IMR-90 (cell line): ENCODE measurements at regions not wholly inside any gene's neighbourhood (a gene's known extent, or its start where the extent isn't known, plus 50 kb on each side); places are given as distances from the start of the nearest gene placed in this dataset.

Experiments
- ATAC-seq: fragments of 200-7000 bp; cut with Tn5 transposase; 2 replicates; pipeline ENCODE4 v1.9.1; 2020; ENCODE audit warnings: low read depth, mild to moderate bottlenecking, moderate library complexity
- BruUV-seq: library from RNA; stranded (reverse); fragments of 400-500 nt; replicated peaks from 2 replicates; lab custom pipeline; 2021; lab: Mats Ljungman, UMichigan
- CTCF ChIA-PET: fragments of 300-600 bp; formaldehyde crosslinking; extraction: SDS; loops from one replicate; lab custom pipeline; 2021; ENCODE audit warnings: antibody characterized with exemption; lab: Yijun Ruan, JAX
- POLR2A ChIA-PET: fragments of 300-600 bp; sonication (Branson Sonifier 250); formaldehyde crosslinking; loops from one replicate; lab custom pipeline; 2022; ENCODE audit warnings: antibody characterized with exemption; ENCODE audit not compliant: unreplicated experiment; lab: Charles Lee
- DNase-seq: peaks from one replicate; pipeline ENCODE4 v3.0.0; 2013
- H2AFZ ChIP-seq: replicated peaks from 2 replicates; pipeline ENCODE3; 2013; ENCODE audit warnings: low read length, mild to moderate bottlenecking; ENCODE audit not compliant: poor library complexity
- H2AK5ac ChIP-seq: 2 replicates; pipeline ENCODE4 v1.6.1; 2013; ENCODE audit warnings: low read depth, low read length, inconsistent platforms
- H2AK9ac ChIP-seq: replicated peaks from 2 replicates; pipeline ENCODE3; 2013; ENCODE audit warnings: mild to moderate bottlenecking, low read depth, low read length, moderate library complexity; ENCODE audit not compliant: poor library complexity
- H2BK120ac ChIP-seq: 2 replicates; pipeline ENCODE4 v1.6.1; 2013; ENCODE audit warnings: low read depth, low read length, inconsistent platforms
- H2BK15ac ChIP-seq: 3 replicates; pipeline ENCODE4 v1.6.1; 2013; ENCODE audit warnings: low read depth, low read length, inconsistent platforms
- H2BK20ac ChIP-seq: 2 replicates; pipeline ENCODE4 v1.6.1; 2013; ENCODE audit warnings: low read depth, mild to moderate bottlenecking, inconsistent platforms, low read length, moderate library complexity
- H2BK5ac ChIP-seq: 2 replicates; pipeline ENCODE4 v1.6.1; 2013; ENCODE audit warnings: mild to moderate bottlenecking, low read depth, low read length, inconsistent platforms; ENCODE audit not compliant: poor library complexity, severe bottlenecking
- H3K14ac ChIP-seq: replicated peaks from 2 replicates; pipeline ENCODE4 v1.6.1; 2013; ENCODE audit warnings: low read depth, low read length, inconsistent platforms
- H3K18ac ChIP-seq: 2 replicates; pipeline ENCODE4 v1.6.1; 2013; ENCODE audit warnings: low read depth, low read length, control low read depth
- H3K23ac ChIP-seq: 2 replicates; pipeline ENCODE4 v1.6.1; 2013; ENCODE audit warnings: low read depth, low read length, inconsistent platforms
- H3K27ac ChIP-seq: 2 replicates; pipeline ENCODE4 v1.5.1; 2013; ENCODE audit warnings: mild to moderate bottlenecking, control low read depth, low read length; ENCODE audit not compliant: insufficient read depth
- H3K27me3 ChIP-seq: 2 replicates; pipeline ENCODE4 v1.6.1; 2013; ENCODE audit warnings: low read length; ENCODE audit not compliant: control insufficient read depth, insufficient read depth
- H3K36me3 ChIP-seq: 2 replicates; pipeline ENCODE4 v1.6.1; 2013; ENCODE audit warnings: low read length, mixed read lengths; ENCODE audit not compliant: control insufficient read depth, insufficient read depth
- H3K4ac ChIP-seq: 2 replicates; pipeline ENCODE4 v1.6.1; 2013; ENCODE audit warnings: low read depth, low read length, inconsistent platforms
- H3K4me1 ChIP-seq: 2 replicates; pipeline ENCODE4 v1.6.1; 2013; ENCODE audit warnings: low read length, mixed read lengths; ENCODE audit not compliant: control insufficient read depth, insufficient read depth
- H3K4me2 ChIP-seq: 2 replicates; pipeline ENCODE4 v1.6.1; 2013; ENCODE audit warnings: low read depth, mild to moderate bottlenecking, control low read depth, low read length, moderate library complexity
- H3K4me3 ChIP-seq: 2 replicates; pipeline ENCODE4 v1.5.1; 2013; ENCODE audit warnings: low read depth, mild to moderate bottlenecking, control low read depth, low read length, moderate library complexity; ENCODE audit not compliant: insufficient read depth
- H3K56ac ChIP-seq: 2 replicates; pipeline ENCODE4 v1.6.1; 2013; ENCODE audit warnings: low read length, inconsistent platforms; ENCODE audit not compliant: insufficient read depth; ENCODE audit errors: extremely low read depth
- H3K79me1 ChIP-seq, 2 experiments: 2 replicates each; pipeline ENCODE4 v1.6.1; 2013; ENCODE audit warnings: low read length in 2 of 2, inconsistent platforms in 1 of 2, low read depth in 1 of 2
- H3K9ac ChIP-seq: 2 replicates; pipeline ENCODE4 v1.6.1; 2013; ENCODE audit warnings: low read depth, low read length, control low read depth
- H3K9me1 ChIP-seq: 2 replicates; pipeline ENCODE4 v1.6.1; 2013; ENCODE audit warnings: low read length, inconsistent platforms; ENCODE audit not compliant: insufficient read depth
- H3K9me3 ChIP-seq: 2 replicates; pipeline ENCODE4 v1.6.1; 2013; ENCODE audit warnings: low read length; ENCODE audit not compliant: control insufficient read depth, insufficient read depth
- H4K20me1 ChIP-seq: 2 replicates; pipeline ENCODE4 v1.6.1; 2013; ENCODE audit warnings: low read length, inconsistent platforms; ENCODE audit not compliant: insufficient read depth
- H4K5ac ChIP-seq: 2 replicates; pipeline ENCODE4 v1.6.1; 2013; ENCODE audit warnings: mild to moderate bottlenecking, low read depth, low read length, control low read depth
- H4K8ac ChIP-seq, 2 experiments: 2 replicates each; pipeline ENCODE4 v1.6.1; 2013; ENCODE audit warnings: low read depth in 2 of 2, low read length in 2 of 2, control low read depth in 1 of 2, inconsistent platforms in 1 of 2
- H4K91ac ChIP-seq: 2 replicates; pipeline ENCODE4 v1.6.1; 2013; ENCODE audit warnings: low read depth, low read length, inconsistent platforms; ENCODE audit not compliant: insufficient read depth
- BHLHE40 ChIP-seq: fragments of 150-350 bp; IDR thresholded peaks from 2 replicates; pipeline ENCODE4 v1.6.1; 2016; ENCODE audit warnings: mild to moderate bottlenecking, low read depth, low read length
- CEBPB ChIP-seq: IDR thresholded peaks from 2 replicates; pipeline ENCODE4 v1.6.1; 2012; ENCODE audit warnings: low read depth, low read length, improper control_type of control experiment
- CHD1 ChIP-seq: IDR thresholded peaks from 2 replicates; pipeline ENCODE4 v1.6.1; 2012; ENCODE audit warnings: low read depth, low read length, improper control_type of control experiment
- FOS ChIP-seq: fragments of 150-350 bp; IDR thresholded peaks from 2 replicates; pipeline ENCODE4 v1.6.1; 2016; ENCODE audit warnings: low read depth, low read length
- MAFK ChIP-seq: IDR thresholded peaks from 2 replicates; pipeline ENCODE4 v1.6.1; 2012; ENCODE audit warnings: low read depth, low read length, improper control_type of control experiment
- MAZ ChIP-seq: IDR thresholded peaks from 2 replicates; pipeline ENCODE4 v1.6.1; 2012; ENCODE audit warnings: low read depth, mild to moderate bottlenecking, low read length, improper control_type of control experiment, moderate library complexity, borderline replicate concordance
- MXI1 ChIP-seq: IDR thresholded peaks from 2 replicates; pipeline ENCODE4 v1.6.1; 2012; ENCODE audit warnings: low read depth, mild to moderate bottlenecking, low read length, moderate library complexity, borderline replicate concordance
- NFE2L2 ChIP-seq: fragments of 150-350 bp; IDR thresholded peaks from 2 replicates; pipeline ENCODE4 v1.6.1; 2016; ENCODE audit warnings: low read depth, mild to moderate bottlenecking, low read length
- POLR2A ChIP-seq: IDR thresholded peaks from 2 replicates; pipeline ENCODE4 v1.6.1; 2012; ENCODE audit warnings: mild to moderate bottlenecking, low read depth, low read length
- RAD21 ChIP-seq: IDR thresholded peaks from 2 replicates; pipeline ENCODE4 v1.6.1; 2012; ENCODE audit warnings: low read length, improper control_type of control experiment
- RCOR1 ChIP-seq: IDR thresholded peaks from 2 replicates; pipeline ENCODE4 v1.6.1; 2012; ENCODE audit warnings: mild to moderate bottlenecking, low read length, improper control_type of control experiment; ENCODE audit not compliant: insufficient replicate concordance
- RFX5 ChIP-seq: IDR thresholded peaks from 2 replicates; pipeline ENCODE4 v1.8.0; 2012; ENCODE audit warnings: low read depth, mild to moderate bottlenecking, low read length, moderate library complexity
- SMC3 ChIP-seq: fragments of 150-350 bp; IDR thresholded peaks from 2 replicates; pipeline ENCODE4 v1.6.1; 2016; ENCODE audit warnings: low read depth, mild to moderate bottlenecking, antibody characterized with exemption, low read length, moderate library complexity
- WGBS, 2 experiments: methylation state at CpG; one replicate each; pipeline versions ENCODE4 v1.1.5 to v1.1.7; 2013; ENCODE audit warnings: missing lambda C conversion rate in 2 of 2; ENCODE audit not compliant: insufficient read length in 1 of 2; ENCODE audit errors: extremely low coverage in 2 of 2; 5-methylcytosine and 5-hydroxymethylcytosine counted together
- dilution Hi-C: fragments of 300-500 bp; cut with HindIII; formaldehyde crosslinking; loops from one replicate; pipeline ENCODE4 v1.14.3; 2018; ENCODE audit warnings: low sequenced_read_pairs; ENCODE audit not compliant: unreplicated experiment
- in situ Hi-C: fragments of 300-500 bp; cut with MboI; formaldehyde crosslinking; loops from 3 replicates; pipeline ENCODE4 v1.14.3; 2019; ENCODE audit warnings: low sequenced_read_pairs, inconsistent platforms, mixed read lengths
- intact Hi-C: fragments of 100-400 bp; cut with micrococcal nuclease; formaldehyde crosslinking; loops from 2 replicates; pipeline ENCODE4 v1.10.0; 2022
- TF ChIP-seq, protein P1 (sequence below): conservative IDR thresholded peaks from 2 replicates; pipeline ENCODE4 v1.5.1; 2012; ENCODE audit warnings: mild to moderate bottlenecking, low read depth, low read length, improper control_type of control experiment
- TF ChIP-seq, protein P2 (sequence below): fragments of 150-350 bp; IDR thresholded peaks from 2 replicates; pipeline ENCODE4 v1.6.1; 2016; ENCODE audit warnings: low read depth, mild to moderate bottlenecking, low read length, moderate library complexity, borderline replicate concordance
- TF ChIP-seq, protein P3 (sequence below): fragments of 150-350 bp; IDR thresholded peaks from 2 replicates; pipeline ENCODE4 v1.6.1; 2017; ENCODE audit warnings: mild to moderate bottlenecking, antibody characterized with exemption, low read length, low read depth

DNA sequence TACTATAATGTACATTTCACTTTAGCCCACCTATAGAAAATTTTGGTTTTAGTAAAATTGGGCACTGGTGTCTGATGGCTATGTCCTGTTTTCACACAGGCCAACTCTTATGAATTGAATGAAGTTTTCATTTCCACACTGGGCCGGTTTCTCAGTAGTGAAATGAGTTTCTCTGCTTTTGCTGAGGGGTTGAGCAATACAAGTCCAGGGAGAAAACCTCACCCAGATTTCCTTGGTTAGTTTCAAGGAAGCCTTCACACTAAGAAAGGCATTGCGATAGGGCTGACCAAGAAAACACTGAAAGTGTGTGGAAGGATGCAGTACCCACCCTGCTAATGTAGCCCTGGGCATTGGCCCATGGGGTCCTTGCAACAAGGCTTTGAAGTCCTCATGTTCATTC, 331.5 kb upstream of the CFAP20DC start:
- H3K9me1 ChIP-seq = no peaks in the 10 kb centered on the region
- no peak overlapping the region for H3K23ac ChIP-seq
- no peak overlapping the region for H3K9ac ChIP-seq
- no peak overlapping the region for H2BK5ac ChIP-seq
- no CpG with 5 or more reads among the region's 2 CpGs for WGBS, 2 experiments
- H4K91ac ChIP-seq = no peak overlapping the region
- POLR2A ChIA-PET = no interaction called here
- ATAC-seq (no peak), DNase-seq (no peak)
- no peak overlapping the region for H4K5ac ChIP-seq
- H3K18ac ChIP-seq = no peak overlapping the region
- dilution Hi-C loops = no loop called here
- intact Hi-C loops = no loop called here
- no peak overlapping the region for H3K4me3 ChIP-seq
- H3K4me1 ChIP-seq = no peaks in the 10 kb centered on the region
- H2AK5ac ChIP-seq = no peak overlapping the region
- H2AK9ac ChIP-seq = no peak overlapping the region
- no peak overlapping the region for H3K27ac ChIP-seq
- peaks cover 6% of the 10 kb centered on the region; the same call in 1 of the 2 replicates for H3K27me3 ChIP-seq
- no peak for TF ChIP-seq POLR2A
- TF ChIP-seq RCOR1 = no peak
- TF ChIP-seq, protein P1, sequence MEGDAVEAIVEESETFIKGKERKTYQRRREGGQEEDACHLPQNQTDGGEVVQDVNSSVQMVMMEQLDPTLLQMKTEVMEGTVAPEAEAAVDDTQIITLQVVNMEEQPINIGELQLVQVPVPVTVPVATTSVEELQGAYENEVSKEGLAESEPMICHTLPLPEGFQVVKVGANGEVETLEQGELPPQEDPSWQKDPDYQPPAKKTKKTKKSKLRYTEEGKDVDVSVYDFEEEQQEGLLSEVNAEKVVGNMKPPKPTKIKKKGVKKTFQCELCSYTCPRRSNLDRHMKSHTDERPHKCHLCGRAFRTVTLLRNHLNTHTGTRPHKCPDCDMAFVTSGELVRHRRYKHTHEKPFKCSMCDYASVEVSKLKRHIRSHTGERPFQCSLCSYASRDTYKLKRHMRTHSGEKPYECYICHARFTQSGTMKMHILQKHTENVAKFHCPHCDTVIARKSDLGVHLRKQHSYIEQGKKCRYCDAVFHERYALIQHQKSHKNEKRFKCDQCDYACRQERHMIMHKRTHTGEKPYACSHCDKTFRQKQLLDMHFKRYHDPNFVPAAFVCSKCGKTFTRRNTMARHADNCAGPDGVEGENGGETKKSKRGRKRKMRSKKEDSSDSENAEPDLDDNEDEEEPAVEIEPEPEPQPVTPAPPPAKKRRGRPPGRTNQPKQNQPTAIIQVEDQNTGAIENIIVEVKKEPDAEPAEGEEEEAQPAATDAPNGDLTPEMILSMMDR = no peak
- TF ChIP-seq MAFK = no peak
- TF ChIP-seq, protein P2, sequence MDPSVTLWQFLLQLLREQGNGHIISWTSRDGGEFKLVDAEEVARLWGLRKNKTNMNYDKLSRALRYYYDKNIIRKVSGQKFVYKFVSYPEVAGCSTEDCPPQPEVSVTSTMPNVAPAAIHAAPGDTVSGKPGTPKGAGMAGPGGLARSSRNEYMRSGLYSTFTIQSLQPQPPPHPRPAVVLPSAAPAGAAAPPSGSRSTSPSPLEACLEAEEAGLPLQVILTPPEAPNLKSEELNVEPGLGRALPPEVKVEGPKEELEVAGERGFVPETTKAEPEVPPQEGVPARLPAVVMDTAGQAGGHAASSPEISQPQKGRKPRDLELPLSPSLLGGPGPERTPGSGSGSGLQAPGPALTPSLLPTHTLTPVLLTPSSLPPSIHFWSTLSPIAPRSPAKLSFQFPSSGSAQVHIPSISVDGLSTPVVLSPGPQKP = no peak
- TF ChIP-seq CEBPB = no peak
- no peak for TF ChIP-seq RAD21
- no peak for TF ChIP-seq BHLHE40
- TF ChIP-seq SMC3 = no peak
- no peak for TF ChIP-seq MXI1
- TF ChIP-seq NFE2L2 = no peak
- TF ChIP-seq FOS = no peak
- TF ChIP-seq, protein P3, sequence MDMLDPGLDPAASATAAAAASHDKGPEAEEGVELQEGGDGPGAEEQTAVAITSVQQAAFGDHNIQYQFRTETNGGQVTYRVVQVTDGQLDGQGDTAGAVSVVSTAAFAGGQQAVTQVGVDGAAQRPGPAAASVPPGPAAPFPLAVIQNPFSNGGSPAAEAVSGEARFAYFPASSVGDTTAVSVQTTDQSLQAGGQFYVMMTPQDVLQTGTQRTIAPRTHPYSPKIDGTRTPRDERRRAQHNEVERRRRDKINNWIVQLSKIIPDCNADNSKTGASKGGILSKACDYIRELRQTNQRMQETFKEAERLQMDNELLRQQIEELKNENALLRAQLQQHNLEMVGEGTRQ = no peak
- TF ChIP-seq RFX5 = no peak
- no peak for TF ChIP-seq MAZ
- TF ChIP-seq CHD1 = no peak
- no peak overlapping the region for H2BK120ac ChIP-seq
- no peak overlapping the region for H4K8ac ChIP-seq
- no peak overlapping the region for H3K14ac ChIP-seq
- H2BK15ac ChIP-seq = no peak overlapping the region
- CTCF ChIA-PET = no interaction called here
- H3K4me2 ChIP-seq = no peak overlapping the region
- no peak overlapping the region for H2AFZ ChIP-seq
- H4K20me1 ChIP-seq = no peaks in the 10 kb centered on the region
- no peak overlapping the region for H3K4ac ChIP-seq
- H3K36me3 ChIP-seq = no peaks in the 10 kb centered on the region
- H3K9me3 ChIP-seq = no peaks in the 10 kb centered on the region
- no peaks in the 10 kb centered on the region for H3K79me1 ChIP-seq
- BruUV-seq = no TSS peak
- no peak overlapping the region for H3K56ac ChIP-seq
- in situ Hi-C loops = no loop called here
- no peak overlapping the region for H2BK20ac ChIP-seq
